ENCODE measurements at regions not wholly inside any gene's neighbourhood (a gene's known extent, or its start where the extent isn't known, plus 50 kb on each side); places are given as distances from the start of the nearest gene placed in this dataset.

DNA sequence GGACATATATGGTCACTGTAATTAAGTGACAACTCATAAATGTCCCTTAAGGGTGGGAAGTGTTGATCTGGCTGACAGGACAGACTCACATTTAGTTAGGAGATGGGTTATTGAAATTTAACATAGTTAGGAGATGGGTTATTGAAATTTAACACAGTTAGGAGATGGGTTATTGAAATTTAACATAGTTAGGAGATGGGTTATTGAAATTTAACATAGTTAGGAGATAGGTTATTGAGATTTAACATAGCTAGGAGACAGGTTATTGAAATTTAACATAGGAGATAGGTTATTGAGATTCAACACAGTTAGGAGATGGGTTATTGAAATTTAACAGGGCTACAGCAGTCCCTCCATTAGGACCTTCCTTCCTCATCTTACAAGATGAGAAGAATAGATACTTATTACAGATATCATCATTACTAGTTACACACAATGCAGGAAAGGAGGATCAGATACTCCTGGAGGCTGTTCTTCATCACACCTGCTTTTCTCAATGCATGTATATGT is 98.5 kb downstream of the MTNR1B start:
- TF ChIP-seq, protein P1, sequence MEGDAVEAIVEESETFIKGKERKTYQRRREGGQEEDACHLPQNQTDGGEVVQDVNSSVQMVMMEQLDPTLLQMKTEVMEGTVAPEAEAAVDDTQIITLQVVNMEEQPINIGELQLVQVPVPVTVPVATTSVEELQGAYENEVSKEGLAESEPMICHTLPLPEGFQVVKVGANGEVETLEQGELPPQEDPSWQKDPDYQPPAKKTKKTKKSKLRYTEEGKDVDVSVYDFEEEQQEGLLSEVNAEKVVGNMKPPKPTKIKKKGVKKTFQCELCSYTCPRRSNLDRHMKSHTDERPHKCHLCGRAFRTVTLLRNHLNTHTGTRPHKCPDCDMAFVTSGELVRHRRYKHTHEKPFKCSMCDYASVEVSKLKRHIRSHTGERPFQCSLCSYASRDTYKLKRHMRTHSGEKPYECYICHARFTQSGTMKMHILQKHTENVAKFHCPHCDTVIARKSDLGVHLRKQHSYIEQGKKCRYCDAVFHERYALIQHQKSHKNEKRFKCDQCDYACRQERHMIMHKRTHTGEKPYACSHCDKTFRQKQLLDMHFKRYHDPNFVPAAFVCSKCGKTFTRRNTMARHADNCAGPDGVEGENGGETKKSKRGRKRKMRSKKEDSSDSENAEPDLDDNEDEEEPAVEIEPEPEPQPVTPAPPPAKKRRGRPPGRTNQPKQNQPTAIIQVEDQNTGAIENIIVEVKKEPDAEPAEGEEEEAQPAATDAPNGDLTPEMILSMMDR (IDR thresholded peaks at IDR 0.05) = no peak
- TF ChIP-seq EP300 (IDR thresholded peaks at IDR 0.05; ENCODE audit: low read depth) = no peak
- TF ChIP-seq POLR2A (IDR thresholded peaks at IDR 0.05) = no peak
